ENCODE measurements at regions not wholly inside any gene's neighbourhood (a gene's known extent, or its start where the extent isn't known, plus 50 kb on each side); places are given as distances from the start of the nearest gene placed in this dataset.
A peak's percentile ranks its signal among the peaks of the same experiment; 100 is the strongest.

DNA sequence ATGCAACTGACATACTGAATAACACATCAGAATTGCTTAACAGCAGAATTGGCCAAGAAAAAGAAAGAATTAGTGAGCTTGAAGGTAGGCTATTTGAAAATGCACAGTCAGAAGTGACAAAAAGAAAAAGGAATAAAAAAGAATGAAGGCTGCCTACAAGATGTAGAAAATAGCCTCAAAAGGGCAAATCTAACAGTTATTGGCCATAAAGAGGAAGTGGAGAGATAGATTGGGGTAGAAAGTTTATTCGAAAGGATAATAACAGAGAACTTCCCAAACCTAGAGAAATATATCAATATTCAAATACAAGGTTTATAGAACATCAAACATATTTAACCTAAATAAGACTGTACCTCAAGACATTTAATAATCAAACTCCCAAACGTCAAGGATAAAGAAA is 67.5 kb downstream of the ATP6V1G3 start:
- DNase-seq: no peak

DNA sequence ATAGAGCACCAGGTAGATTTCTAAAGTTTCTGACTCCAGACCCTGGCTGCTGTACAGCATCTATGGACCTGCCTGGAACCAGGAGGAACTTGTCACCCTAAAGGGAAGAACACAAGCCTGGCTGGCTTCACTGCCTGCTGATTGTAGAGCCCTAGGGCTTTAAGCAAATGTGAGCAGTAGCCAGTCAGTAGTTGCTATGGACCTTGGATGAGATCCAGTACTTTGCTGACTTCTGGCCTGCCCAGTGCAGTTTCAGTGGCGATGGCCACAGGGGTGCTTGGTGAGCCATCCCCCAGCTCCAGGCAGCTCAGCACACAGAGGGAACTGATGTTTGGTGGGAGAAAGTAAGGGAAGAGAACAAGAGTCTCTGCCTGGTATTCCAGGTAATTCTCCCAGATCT is 68.4 kb downstream of the ATP6V1G3 start:
- no peak for DNase-seq

DNA sequence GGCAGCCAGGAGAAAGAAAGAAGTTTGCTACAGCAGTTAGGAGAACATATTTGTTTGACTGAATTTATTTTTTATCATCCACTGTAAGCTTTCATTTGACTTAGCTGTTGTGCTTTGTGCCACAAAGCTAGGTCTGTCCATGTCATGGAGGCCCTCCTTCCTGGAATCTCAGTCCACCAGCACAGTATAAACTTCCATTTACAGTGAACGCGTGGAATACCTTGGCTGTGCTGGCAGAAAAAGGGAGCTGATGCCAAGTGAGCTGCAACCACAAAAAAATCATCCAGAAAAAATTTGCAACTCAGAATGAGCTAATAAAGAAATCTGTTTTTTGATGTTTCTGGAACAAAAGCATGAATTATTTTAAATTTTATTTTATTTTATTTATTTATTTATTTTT is 72.6 kb downstream of the ATP6V1G3 start:
- DNase-seq: no peak

DNA sequence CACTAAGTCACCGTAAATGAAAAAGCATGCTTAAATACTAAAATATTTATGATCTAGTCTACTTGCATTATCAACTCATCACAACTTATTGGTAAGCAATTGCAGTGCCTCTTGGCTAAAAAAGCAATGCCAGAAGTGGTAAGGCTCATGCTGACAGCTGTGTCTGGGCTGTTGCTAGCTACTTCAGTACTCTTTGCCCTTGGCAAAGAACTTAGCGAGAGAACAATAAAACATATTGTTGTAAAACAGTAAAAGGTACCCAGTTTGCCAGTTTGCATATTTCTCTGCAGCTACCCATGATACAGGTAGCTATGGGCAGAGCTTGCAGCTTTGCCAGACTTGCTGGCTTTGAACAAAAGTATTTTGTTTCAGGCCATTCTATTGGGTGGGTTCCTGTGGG is 73.1 kb downstream of the ATP6V1G3 start:
- no peak for DNase-seq

DNA sequence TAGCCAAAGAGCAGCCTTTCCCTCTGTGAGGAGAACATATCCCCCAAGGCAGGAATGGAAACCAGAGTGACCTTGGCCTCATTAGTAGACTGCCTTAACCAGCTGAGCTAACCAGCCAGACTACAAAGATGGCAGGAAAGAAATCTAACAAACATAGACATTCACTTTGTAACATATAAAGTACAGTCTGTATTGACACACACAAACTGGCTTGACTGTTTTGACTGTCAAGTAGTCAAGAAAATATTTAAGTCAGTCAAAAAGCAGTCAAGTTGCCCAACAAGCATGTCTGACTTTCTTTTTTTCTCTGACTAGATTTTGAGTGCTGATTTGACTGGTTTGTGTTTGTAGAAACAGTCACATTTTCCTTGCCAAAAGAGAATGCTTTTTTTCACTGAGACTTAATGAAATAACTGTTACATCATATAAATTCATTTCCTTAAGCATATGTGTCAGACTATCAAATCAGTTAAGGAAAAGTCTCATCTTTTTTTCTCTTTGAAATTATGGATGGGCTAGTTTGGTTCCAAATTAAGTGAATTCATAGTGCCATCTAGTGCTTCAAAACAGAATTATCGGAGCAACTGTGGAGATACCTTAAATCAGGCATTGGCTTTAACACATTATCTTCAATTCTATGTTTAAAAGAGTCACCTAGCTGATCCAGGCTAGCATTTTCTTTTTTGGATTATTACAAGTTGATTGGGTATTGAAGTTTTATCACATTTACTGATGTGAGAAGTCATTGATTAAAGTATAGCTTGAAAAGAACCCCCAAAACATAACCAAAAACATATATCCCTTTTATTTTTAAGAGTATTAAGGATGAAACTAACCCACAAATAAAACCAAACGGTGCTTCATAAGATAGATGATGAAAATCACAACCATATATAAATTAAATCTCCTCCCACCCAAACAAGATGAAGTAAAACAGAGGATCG is 75.0 kb downstream of the ATP6V1G3 start:
- no peak for DNase-seq

DNA sequence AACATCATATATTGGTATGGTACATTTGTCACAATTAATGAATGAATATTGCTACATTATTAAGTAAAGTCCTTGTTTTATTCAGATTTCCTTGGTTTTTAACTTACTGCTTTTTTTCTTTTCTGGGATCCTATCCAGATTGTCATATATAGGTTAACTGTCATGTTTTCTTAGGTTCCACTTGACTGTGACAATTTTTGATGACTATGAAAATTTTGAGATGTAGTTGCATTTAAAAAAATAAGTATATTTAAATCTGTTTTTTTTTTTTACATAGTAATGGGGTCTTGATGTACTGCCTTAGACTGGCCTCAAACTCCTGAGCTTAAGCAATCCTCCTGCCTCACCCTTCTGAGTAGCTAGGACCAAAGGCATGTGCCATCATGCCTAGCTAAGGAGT is 76.8 kb downstream of the ATP6V1G3 start:
- no peak for DNase-seq

DNA sequence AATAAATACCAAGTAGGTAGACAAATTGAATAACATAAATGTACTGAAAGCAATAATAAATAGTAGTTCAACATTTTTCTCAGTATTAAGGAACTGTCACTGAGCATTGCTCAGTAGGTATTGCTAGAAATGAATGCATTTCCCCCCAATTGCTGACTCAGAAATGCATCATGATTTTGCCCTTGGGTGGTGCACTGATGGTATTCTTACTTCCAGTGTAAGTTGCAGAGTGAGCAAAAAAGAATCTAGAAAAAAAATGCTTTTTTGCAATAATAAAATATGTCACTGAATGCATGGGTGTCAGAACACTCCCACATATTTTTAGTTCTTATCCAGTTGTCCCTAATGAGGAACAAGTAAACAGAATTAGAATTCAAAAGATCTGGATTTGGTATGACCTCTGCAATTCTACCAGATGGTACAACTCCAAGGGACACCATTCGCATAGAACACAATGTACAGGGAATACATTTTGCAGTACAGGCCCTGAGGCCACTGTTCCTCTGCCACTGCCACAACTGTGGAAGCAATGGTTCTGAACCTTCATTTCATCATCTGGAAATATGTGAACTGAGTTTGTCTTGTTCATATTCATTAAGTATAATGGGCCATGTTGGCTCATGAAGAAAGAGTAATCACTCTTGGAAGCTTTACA is 78.0 kb downstream of the ATP6V1G3 start:
- peak; percentile 15 for DNase-seq

DNA sequence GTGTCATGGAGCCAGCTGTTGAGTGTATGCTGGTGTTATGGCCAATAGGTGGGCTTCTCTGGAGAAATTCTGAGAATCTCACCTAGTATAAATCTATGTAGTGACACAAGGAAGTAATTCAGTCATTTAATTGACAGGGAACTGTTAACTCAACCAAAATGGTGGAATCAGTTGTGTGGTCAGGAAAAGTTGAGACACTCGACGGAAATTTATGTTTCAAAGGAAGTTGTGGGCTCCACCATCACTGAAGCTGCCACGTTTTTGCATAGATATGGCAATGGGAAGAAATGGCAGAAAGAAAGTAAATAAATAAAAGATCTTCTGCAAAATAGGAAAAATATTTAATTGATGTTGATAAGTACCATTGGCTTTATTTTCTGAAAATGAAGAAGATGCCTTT is 84.5 kb downstream of the ATP6V1G3 start:
- DNase-seq: no peak

DNA sequence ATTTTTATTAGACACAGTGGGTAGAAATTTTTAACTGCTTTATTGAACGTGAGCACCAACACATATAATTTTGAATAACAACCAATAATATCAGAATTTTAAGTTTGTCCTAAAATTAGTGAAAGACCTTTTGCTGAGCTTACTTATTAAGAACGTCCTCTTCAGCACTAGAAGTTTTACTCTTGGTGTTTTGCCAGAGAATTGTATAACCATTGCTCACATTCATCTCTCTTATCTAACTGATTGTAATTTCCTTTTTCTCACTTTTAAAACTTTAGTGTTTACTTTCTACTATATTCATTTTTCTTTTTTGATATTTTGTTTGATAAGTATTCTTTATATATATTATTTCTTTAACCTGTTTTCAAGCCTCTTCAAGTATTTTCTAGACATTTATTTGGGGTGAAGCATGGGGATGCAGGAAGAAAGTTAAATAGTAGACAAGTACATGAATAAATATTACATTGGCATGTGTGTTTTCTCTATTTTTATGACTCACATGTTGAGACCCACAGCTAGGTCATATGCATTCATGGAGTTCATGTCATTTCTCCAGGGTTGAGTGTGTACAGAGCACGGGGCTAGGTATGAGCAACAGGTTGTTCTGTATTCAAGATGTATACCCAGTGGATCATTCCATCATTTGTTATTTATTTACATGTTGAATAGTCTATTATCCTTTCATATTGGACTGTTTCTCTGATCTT is 90.6 kb downstream of the ATP6V1G3 start:
- no peak for DNase-seq

DNA sequence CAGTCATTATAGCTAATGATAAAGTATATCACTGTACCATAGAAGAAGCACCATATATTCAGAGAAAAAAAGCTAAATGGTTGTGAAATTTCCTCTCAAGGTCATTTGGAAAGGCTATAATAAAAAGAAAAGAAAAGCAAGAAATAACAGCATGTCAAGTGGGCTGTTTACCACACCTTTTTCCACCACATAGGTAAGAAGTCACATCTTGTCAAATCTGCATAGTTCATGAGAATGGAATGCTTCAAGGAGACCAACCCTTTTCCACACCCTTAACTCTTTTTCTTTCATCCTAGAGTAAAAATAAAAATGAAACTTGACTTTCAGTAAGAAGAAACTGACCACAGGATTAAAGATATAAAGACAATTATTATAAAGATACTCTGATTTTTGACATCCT is 91.2 kb downstream of the ATP6V1G3 start:
- no peak for DNase-seq

DNA sequence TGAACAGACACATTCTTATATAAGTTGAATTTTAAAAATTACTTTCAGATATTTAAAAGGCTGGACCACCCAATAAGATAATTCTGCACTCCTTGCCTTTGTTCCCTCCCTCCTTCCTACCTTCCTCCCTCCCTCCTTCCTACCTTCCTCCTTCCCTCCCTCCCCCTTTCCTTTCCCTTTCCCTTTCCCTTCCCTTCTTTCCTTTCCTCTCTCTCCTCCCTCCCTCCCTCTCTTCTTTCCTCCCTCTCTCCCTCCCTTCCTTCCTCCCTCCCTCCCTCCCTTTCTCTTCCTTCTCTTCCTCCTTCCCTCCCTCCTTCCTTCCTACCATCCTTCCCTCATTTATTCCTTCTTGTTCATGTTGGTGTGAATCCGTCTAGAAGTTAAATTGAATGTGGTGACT is 93.0 kb downstream of the ATP6V1G3 start:
- no peak for DNase-seq

DNA sequence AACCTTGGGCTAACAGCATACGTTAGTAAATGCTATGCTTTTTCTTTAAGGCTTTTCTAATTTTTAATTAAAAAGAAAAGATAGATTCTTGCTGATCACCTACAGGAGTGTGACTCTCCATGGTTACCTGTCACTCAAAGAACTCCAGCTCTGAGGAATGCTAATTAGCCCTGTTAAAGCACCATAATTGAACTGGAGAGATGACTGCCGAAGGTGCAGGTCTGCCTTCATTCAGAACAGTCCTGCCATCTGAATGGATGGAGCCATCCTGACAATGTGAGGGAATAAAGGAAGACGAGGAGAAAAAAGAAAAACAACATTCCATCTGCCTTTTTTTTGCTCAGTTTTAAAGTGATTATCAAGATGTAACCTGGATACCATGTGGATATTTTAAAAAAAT is 94.6 kb downstream of the ATP6V1G3 start:
- no peak for DNase-seq

DNA sequence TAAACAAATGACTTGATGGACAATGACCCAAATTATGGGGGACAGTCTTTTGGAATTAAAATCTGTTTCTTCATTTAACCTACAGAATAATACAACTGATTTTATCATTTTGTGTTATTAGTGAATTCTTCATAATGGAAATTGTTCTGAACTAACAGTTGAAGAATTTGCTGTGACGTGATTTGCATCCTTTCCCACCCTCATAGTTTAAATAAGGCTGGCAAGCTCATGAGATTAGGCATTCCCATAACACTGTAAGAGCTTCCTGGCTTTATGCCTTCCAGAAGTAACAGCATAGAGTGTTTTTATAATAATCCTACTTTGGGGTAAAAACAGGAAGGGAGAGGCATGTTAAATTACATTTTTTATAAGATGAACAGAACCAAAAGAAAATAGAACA is 95.7 kb downstream of the ATP6V1G3 start:
- DNase-seq: no peak

DNA sequence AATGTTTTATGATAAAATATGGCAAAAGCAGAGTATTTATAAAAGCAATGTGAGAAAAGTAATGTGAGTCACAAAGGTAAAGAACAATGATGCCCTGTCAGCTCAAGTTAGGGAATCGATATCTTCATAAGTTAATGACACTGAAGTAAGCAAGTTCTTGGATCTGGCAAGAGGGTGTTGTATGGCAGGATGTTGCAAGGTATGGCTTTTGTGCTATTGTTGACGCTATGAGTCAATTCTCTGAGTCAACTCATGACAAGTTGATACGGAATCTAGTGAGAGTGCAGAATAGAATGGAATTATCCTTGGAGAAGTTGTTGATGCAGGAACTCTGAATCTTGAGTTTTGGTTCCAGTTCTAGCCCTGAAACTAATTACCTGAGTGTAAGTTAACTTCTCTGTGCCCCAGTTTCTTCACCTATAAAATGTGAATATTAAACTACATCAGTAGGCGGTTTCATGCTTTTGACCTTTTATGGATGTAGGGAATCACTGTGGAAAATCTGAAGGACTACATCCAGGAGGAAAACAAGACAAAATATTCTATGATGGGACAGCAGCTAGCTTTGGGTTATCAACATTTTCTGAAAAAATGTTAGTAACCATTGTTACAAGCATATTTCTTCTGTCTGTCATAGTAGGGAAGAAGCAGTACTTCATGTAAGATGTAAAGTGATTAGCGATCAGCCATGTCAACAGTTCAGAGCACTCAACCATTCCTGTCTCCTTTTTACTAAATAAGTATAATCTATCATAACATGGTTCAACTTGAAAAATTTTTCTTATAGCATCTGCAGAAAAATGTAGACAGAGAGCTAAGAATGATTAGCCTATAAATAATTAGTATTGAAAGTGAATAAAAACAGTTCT is 96.9 kb downstream of the ATP6V1G3 start:
- no peak for DNase-seq

DNA sequence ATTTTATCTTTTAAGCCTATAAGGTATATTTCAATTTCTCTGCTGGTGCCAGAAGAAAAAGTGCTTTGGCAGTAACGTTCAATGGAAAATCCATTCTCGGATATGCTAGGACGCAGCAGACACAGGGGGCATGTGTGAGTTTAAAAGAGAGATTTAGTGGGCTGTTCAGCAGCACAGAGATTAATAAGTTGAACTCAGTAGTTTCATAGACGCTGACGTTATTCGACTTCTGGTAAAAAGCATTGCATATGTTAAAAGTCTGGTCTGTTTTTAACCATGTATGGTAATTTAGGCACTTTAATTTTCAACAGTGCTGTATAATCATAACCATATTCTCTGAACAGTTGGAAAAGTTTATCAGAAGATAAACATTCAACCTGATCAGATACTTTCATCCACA is 99.6 kb downstream of the ATP6V1G3 start:
- no peak for DNase-seq

DNA sequence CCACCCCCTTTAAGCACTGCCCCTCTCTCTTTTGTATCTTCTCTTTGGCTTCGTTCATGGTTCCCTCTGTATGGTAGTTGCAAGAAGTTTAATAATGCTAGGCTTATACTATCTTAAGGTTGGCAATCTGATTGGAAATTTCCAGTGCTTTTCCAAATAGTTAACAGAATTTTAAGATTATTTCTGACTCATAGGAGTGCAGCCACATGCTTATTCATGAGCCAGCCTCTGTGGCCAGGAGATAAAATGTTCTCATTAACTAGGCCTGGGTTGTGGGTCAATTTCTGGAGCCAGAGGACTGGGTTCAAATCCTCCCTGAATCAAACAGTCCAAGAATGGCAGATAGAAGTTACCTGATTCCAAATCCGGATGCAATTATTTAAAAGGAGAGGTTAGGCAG is 103.1 kb downstream of the ATP6V1G3 start:
- DNase-seq: no peak

DNA sequence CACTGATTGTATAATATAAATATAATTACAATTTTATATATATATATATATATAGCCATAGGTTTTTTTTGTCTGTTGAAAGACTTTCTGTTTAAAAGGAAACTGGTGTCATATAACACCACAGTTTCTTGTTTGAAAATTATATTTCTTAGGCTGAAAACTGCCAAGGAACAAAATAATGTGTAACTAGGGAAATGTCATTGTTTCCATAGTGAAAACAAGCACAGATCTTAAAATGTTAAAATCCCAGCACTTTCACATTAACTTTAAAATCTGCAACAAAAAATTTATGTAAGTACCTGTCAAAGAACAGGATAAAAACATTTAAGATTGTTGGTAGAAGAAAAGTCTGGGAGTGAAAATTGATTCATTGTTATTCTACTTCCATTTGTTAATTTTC is 104.2 kb downstream of the ATP6V1G3 start:
- no peak for DNase-seq

DNA sequence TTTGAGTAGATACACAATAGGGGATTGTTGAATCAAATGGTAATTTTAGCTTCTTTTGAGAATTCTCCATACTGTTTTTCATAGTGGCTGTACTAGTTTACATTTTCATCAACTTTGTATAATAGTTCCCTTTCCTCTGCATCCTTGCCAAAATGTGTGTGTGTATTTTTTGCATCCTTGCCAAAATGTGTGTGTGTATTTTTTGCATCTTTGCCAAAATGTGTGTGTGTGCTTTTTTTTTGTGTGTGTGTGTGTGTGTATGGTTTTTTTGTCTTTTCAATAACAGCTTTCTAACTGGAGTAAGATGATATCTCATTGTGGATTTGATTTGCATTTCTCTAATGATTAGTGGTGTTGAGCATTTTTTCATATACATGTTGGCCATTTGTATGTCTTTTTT is 105.4 kb downstream of the ATP6V1G3 start:
- no peak for DNase-seq

DNA sequence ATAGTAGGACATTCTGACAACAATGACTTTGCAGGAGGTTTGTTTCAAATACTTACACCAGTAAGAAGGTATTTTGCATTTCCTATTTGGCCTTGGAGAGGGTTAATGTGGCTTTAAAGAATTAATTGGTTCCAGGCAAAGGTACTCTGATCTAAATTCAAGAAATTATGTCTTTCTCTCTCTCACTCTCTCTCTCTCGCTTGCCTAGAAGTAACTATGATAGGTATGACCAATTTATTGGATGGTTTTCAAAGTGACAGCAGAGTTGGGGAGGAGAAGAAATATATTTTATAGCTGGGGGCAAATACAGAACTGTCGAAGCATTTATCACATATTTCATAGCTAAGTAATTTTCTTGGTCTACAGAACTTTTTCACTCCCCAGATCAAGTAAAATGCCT is 116.0 kb downstream of the ATP6V1G3 start:
- DNase-seq: no peak

DNA sequence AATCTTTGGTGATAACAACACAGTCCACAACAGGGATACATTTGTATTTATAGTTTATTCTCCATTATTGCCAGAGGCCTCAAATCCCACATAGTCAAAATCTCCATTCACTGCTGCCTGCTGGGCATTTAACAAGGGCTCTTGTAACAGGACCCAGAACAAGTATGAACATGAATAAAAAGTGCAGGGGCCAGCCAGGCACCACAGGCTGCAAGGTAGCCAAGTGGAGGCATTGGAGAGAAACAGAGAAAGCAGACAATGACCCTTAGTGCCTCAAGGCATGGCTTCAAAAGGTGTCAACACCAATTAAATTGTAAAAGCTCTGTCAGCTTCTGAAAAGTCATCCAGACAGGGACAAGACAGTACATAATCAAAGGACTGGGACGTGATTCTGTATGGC is 116.8 kb downstream of the ATP6V1G3 start:
- no peak for DNase-seq

DNA sequence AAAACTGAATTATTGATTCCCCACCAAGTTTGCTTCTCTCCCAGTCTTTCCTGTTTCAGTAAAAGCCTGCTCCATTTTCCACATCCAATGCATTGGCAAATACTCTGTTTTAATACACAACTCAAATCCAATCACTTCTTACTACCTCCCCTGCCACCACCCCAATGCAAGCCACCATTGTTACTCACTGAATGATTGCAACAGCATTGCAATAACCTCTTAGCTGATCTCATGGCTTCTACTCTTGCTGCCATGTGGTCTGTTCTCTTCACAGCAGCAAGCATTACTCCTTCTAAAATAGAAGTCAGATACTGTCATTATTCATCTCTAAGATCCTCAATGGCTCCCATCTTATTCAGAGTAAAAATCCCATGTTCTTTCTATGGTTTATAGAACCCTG is 123.4 kb downstream of the ATP6V1G3 start:
- DNase-seq: no peak

DNA sequence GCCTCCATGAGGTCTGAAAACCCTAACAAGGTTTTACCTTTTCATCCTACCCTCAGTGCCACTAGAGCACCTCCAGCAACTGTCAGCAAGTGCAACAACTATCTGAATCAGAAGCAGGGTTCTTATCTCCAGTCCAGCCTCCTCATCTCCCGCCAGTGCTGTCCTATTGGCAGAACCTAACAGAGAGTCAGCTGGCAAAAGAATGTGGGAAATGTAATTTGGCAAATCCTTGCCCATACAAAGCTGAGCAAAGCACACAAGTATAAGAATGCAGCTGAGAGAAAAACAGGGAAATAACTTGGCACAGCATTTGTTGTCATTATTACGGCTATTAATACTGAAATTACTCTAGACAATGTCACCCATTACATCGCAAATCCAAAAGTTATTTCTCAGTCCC is 124.2 kb downstream of the ATP6V1G3 start:
- no peak for DNase-seq

DNA sequence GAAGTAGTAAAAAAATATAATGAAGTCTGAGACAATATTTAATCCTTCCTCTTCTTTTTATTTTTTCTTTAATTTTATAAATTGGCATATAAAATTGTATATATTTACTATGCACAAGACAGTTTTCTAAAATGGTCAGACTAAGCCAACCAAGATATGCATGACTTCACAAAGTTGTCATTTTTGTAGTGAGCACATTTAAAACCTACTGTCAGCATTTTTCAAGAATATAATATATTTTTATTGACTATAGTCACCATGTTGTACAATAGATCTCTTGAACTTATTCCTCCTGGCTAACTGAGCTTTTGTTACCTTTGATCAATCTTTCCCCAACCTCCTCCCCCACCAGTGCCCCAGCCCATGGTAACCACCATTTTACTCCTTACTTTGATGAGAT is 129.2 kb downstream of the ATP6V1G3 start:
- DNase-seq: no peak
